Transverse colon (tissue), 4 donors: ENCODE measurements at regions not wholly inside any gene's neighbourhood (a gene's known extent, or its start where the extent isn't known, plus 50 kb on each side); places are given as distances from the start of the nearest gene placed in this dataset.
A peak's percentile ranks its signal among the peaks of the same experiment; 100 is the strongest.

Source experiments
- DNase-seq: peaks from one replicate; pipeline ENCODE4 v3.0.0-alpha.2; 2019
- H3K27ac ChIP-seq, 4 donors: fragments of 200-600 bp; sonication (generic); 2 replicates each; pipeline ENCODE4 v1.5.1; 2016 to 2018; ENCODE audit warnings: inconsistent platforms in 4 of 4
- H3K27me3 ChIP-seq: fragments of 200-600 bp; sonication (generic); 2 replicates; pipeline ENCODE4 v1.5.1; 2017; ENCODE audit warnings: inconsistent platforms
- H3K36me3 ChIP-seq, 4 donors: fragments of 200-600 bp; sonication (generic); 2 replicates each; pipeline ENCODE4 v1.5.1; 2017 to 2019; ENCODE audit warnings: inconsistent platforms in 4 of 4
- H3K4me1 ChIP-seq, 4 donors: fragments of 200-600 bp; sonication (generic); 2 replicates each; pipeline ENCODE4 v1.5.1; 2017 to 2020; ENCODE audit warnings: inconsistent platforms in 4 of 4
- H3K4me3 ChIP-seq, 4 donors: fragments of 200-600 bp; sonication (generic); 1 replicate in 1 of 4; 2 replicates in 3 of 4; pipeline versions ENCODE4 v1.5.1 to v1.6.1; 2017 to 2019; ENCODE audit warnings: inconsistent platforms in 4 of 4
- H3K9me3 ChIP-seq, 2 donors: fragments of 200-600 bp; sonication (generic); 2 replicates each; pipeline ENCODE4 v1.5.1; 2017 to 2019; ENCODE audit warnings: inconsistent platforms in 2 of 2
- CTCF ChIP-seq, 5 experiments: fragments of 200-600 bp in 3 of 5; fragments of 450-650 bp in 2 of 5; sonication (generic) in 3 of 5; IDR thresholded peaks; 1 replicate in 2 of 5; 2 replicates in 3 of 5; pipeline ENCODE4 v1.5.1; 2016 to 2017; ENCODE audit warnings: antibody characterized with exemption in 5 of 5, inconsistent platforms in 3 of 5, mild to moderate bottlenecking in 2 of 5, moderate library complexity in 1 of 5
- EP300 ChIP-seq: sonication (generic); formaldehyde crosslinking; IDR thresholded peaks from one replicate; pipeline ENCODE4 v1.6.1; 2017; ENCODE audit warnings: antibody characterized with exemption, low read depth
- POLR2A ChIP-seq: fragments of 450-650 bp; IDR thresholded peaks from one replicate; pipeline ENCODE4 v1.6.1; 2016; ENCODE audit warnings: antibody characterized with exemption, mild to moderate bottlenecking, moderate library complexity
- POLR2AphosphoS5 ChIP-seq, 3 donors: sonication (generic); formaldehyde crosslinking; IDR thresholded peaks; one replicate each; pipeline ENCODE4 v1.6.1; 2016; ENCODE audit warnings: antibody characterized with exemption in 3 of 3
- WGBS, 2 donors: methylation state at CpG; one replicate each; pipeline ENCODE4 v1.1.5; 2018; ENCODE audit warnings: low coverage in 1 of 2; 5-methylcytosine and 5-hydroxymethylcytosine counted together
- in situ Hi-C, 4 donors: fragments of 200-750 bp; cut with MboI; loops; one replicate each; pipeline versions ENCODE4 v1.15.0 to v1.15.1; 2017; ENCODE audit warnings: low sequenced_read_pairs in 3 of 4, low pct_ligation_motif_present in 1 of 4, low pct_unique_long_range_greater_than_20kb in 1 of 4
- intact Hi-C: fragments of 100-400 bp; cut with DNase I; formaldehyde crosslinking; loops from one replicate; pipeline ENCODE4 v1.15.1; 2023; ENCODE audit warnings: low total_unique reads

- no peaks in the 10 kb centered on the region for H3K9me3 ChIP-seq
- H3K27ac ChIP-seq, result no peak overlapping the region
- H3K4me1 ChIP-seq, result no peaks in the 10 kb centered on the region
- no peak overlapping the region for H3K4me3 ChIP-seq
- in situ Hi-C loops, result no loop called here
- DNase-seq, result no peak
- no peaks in the 10 kb centered on the region for H3K36me3 ChIP-seq
- no peaks in the 10 kb centered on the region for H3K27me3 ChIP-seq
- TF ChIP-seq POLR2A, result no peak
- TF ChIP-seq POLR2AphosphoS5 (IDR thresholded peaks at IDR 0.05), result no peak
- no peak for TF ChIP-seq EP300
- TF ChIP-seq CTCF (IDR thresholded peaks at IDR 0.05), result no peak
- intact Hi-C loops, result loop anchor here (10.0 kb wide), 1 partner anchor 107 kb away; no protein-coding TSS in a partner anchor
- 84 to 85% methylated on average over 2 to 3 of the region's 3 CpGs for WGBS, 2 donors
These were observed 97.8 kb upstream of the NPAS2 start for GRCh38 chr2:100722125-100722524.

- WGBS, 2 donors, result 62 to 74% methylated on average over 2 of the region's 2 CpGs
- no peaks in the 10 kb centered on the region for H3K36me3 ChIP-seq
- no peak for TF ChIP-seq CTCF (IDR thresholded peaks at IDR 0.05)
- no peak for TF ChIP-seq POLR2A
- no peak for TF ChIP-seq EP300
- TF ChIP-seq POLR2AphosphoS5 (IDR thresholded peaks at IDR 0.05), result no peak
These were observed 93.1 kb upstream of the NPAS2 start for GRCh38 chr2:100726866-100727265.

GRCh38 chr2:100730290-100730868 lies 89.6 kb upstream of the NPAS2 start:
- Histone ChIP-seq H3K4me1 (no peaks in the 10 kb centered on the region), H3K27me3 (no peaks in the 10 kb centered on the region), H3K4me3 (no peak overlapping the region), H3K36me3 (no peaks in the 10 kb centered on the region), H3K27ac (no peak overlapping the region), H3K9me3 (no peaks in the 10 kb centered on the region)
- TF ChIP-seq POLR2AphosphoS5 (IDR thresholded peaks at IDR 0.05) (no peak), CTCF (IDR thresholded peaks at IDR 0.05) (peak; percentile 60 to 76 (median 62))
- in situ Hi-C loops (loop anchor here in 3 of 4 donors (5.0 to 10.0 kb wide), 2 partner anchors 252 to 254 kb away; no protein-coding TSS in a partner anchor), intact Hi-C loops (loop anchor here (5.0 kb wide), 1 partner anchor 252 kb away; no protein-coding TSS in a partner anchor)
- WGBS, 2 donors, result 61 to 63% methylated on average over 5 to 6 of the region's 6 CpGs
- peak; percentile 70 for DNase-seq

More at GRCh38 chr2:100726866-100727265, 93.1 kb upstream of the NPAS2 start:
- Histone ChIP-seq H3K27ac (no peak overlapping the region), H3K27me3 (no peaks in the 10 kb centered on the region), H3K4me1 (no peaks in the 10 kb centered on the region), H3K4me3 (no peak overlapping the region), H3K9me3 (no peaks in the 10 kb centered on the region)
- intact Hi-C loops (loop anchor here (10.0 kb wide), 1 partner anchor 112 kb away; no protein-coding TSS in a partner anchor), in situ Hi-C loops (no loop called here)
- DNase-seq, result no peak

- Histone ChIP-seq H3K9me3 (no peaks in the 10 kb centered on the region), H3K27ac (no peak overlapping the region), H3K36me3 (no peaks in the 10 kb centered on the region), H3K27me3 (no peaks in the 10 kb centered on the region), H3K4me1 (no peaks in the 10 kb centered on the region), H3K4me3 (no peak overlapping the region)
- in situ Hi-C loops (loop anchor here in 3 of 4 donors (5.0 to 10.0 kb wide), 2 partner anchors 251 to 253 kb away; no protein-coding TSS in a partner anchor), intact Hi-C loops (loop anchor here (5.0 kb wide), 1 partner anchor 251 kb away; no protein-coding TSS in a partner anchor)
- TF ChIP-seq POLR2AphosphoS5 (IDR thresholded peaks at IDR 0.05) (no peak), CTCF (IDR thresholded peaks at IDR 0.05) (no peak), EP300 (no peak), POLR2A (no peak)
- no peak for DNase-seq
- WGBS, 2 donors, result 40 to 58% methylated on average over 1 to 3 of the region's 3 CpGs
These were observed 88.4 kb upstream of the NPAS2 start for GRCh38 chr2:100731535-100731981.
